H9 (cell line): ENCODE measurements at regions not wholly inside any gene's neighbourhood (a gene's known extent, or its start where the extent isn't known, plus 50 kb on each side); places are given as distances from the start of the nearest gene placed in this dataset.

Experiments used
- DNase-seq: peaks from one replicate; pipeline ENCODE4 v3.0.0-alpha.2; 2017
- H2AFZ ChIP-seq: one replicate; pipeline ENCODE4 v1.6.1; 2013; ENCODE audit warnings: mild to moderate bottlenecking, low read length, control low read depth, moderate library complexity
- H2AK5ac ChIP-seq: 2 replicates; pipeline ENCODE4 v1.6.1; 2013; ENCODE audit warnings: low read length, control low read depth, mixed read lengths; ENCODE audit not compliant: insufficient read length
- H2BK120ac ChIP-seq: one replicate; pipeline ENCODE4 v1.6.1; 2013; ENCODE audit warnings: low read depth, mild to moderate bottlenecking, low read length, control low read depth, inconsistent platforms; ENCODE audit not compliant: poor library complexity, severe bottlenecking
- H2BK12ac ChIP-seq: 2 replicates; pipeline ENCODE4 v1.6.1; 2013; ENCODE audit warnings: low read length, control low read depth, mixed read lengths, low read depth; ENCODE audit not compliant: insufficient read length
- H2BK15ac ChIP-seq: 2 replicates; pipeline ENCODE4 v1.6.1; 2013; ENCODE audit warnings: low read depth, low read length, control low read depth
- H2BK20ac ChIP-seq: one replicate; pipeline ENCODE4 v1.6.1; 2013; ENCODE audit warnings: low read depth, mild to moderate bottlenecking, low read length, control low read depth, inconsistent platforms; ENCODE audit not compliant: poor library complexity, severe bottlenecking
- H2BK5ac ChIP-seq: 2 replicates; pipeline ENCODE4 v1.6.1; 2013; ENCODE audit warnings: low read length, control low read depth, mixed read lengths; ENCODE audit not compliant: insufficient read length
- H3K14ac ChIP-seq: 2 replicates; pipeline ENCODE4 v1.6.1; 2013; ENCODE audit warnings: low read length, control low read depth; ENCODE audit not compliant: insufficient read depth
- H3K18ac ChIP-seq: 2 replicates; pipeline ENCODE4 v1.6.1; 2013; ENCODE audit warnings: low read depth, mild to moderate bottlenecking, mixed read lengths, low read length, control low read depth; ENCODE audit not compliant: insufficient read length
- H3K23ac ChIP-seq: 2 replicates; pipeline ENCODE4 v1.6.1; 2013; ENCODE audit warnings: low read length, control low read depth, mixed read lengths, low read depth; ENCODE audit not compliant: insufficient read length
- H3K23me2 ChIP-seq: 2 replicates; pipeline ENCODE4 v1.6.1; 2013; ENCODE audit warnings: low read depth, mild to moderate bottlenecking, mixed read lengths, low read length, control low read depth; ENCODE audit not compliant: insufficient read length, poor library complexity, severe bottlenecking
- H3K27ac ChIP-seq: 2 replicates; pipeline ENCODE4 v1.5.1; 2013; ENCODE audit warnings: low read length, control low read depth, mixed read lengths, low read depth; ENCODE audit not compliant: insufficient read length
- H3K27me3 ChIP-seq: 2 replicates; pipeline ENCODE4 v1.6.1; 2013; ENCODE audit warnings: low read length, control low read depth, inconsistent platforms; ENCODE audit not compliant: insufficient read depth
- H3K4ac ChIP-seq: 2 replicates; pipeline ENCODE4 v1.6.1; 2013; ENCODE audit warnings: low read depth, mild to moderate bottlenecking, control low read depth, inconsistent platforms, low read length, moderate library complexity
- H3K4me1 ChIP-seq: 2 replicates; pipeline ENCODE4 v1.6.1; 2013; ENCODE audit warnings: low read length, control low read depth, inconsistent platforms; ENCODE audit not compliant: insufficient read depth
- H3K4me2 ChIP-seq: 2 replicates; pipeline ENCODE4 v1.6.1; 2013; ENCODE audit warnings: low read length, control low read depth, mixed read lengths; ENCODE audit not compliant: insufficient read length, insufficient read depth
- H3K56ac ChIP-seq: 2 replicates; pipeline ENCODE4 v1.6.1; 2013; ENCODE audit warnings: low read depth, mild to moderate bottlenecking, mixed read lengths, low read length, control low read depth; ENCODE audit not compliant: insufficient read length
- H3K79me1 ChIP-seq: 2 replicates; pipeline ENCODE4 v1.6.1; 2013; ENCODE audit warnings: low read depth, mild to moderate bottlenecking, moderate library complexity, low read length, control low read depth, inconsistent platforms; ENCODE audit not compliant: insufficient read depth, poor library complexity, severe bottlenecking
- H3K79me2 ChIP-seq: 2 replicates; pipeline ENCODE4 v1.6.1; 2013; ENCODE audit warnings: low read length, control low read depth, inconsistent platforms; ENCODE audit not compliant: insufficient read depth
- H3K9ac ChIP-seq: 2 replicates; pipeline ENCODE4 v1.6.1; 2013; ENCODE audit warnings: low read length, control low read depth, mixed read lengths; ENCODE audit not compliant: insufficient read length; ENCODE audit errors: extremely low read depth
- H3K9me3 ChIP-seq: one replicate; pipeline ENCODE4 v1.6.1; 2013; ENCODE audit warnings: low read depth, low read length, inconsistent platforms; ENCODE audit not compliant: control insufficient read depth
- H3T11ph ChIP-seq: one replicate; pipeline ENCODE4 v1.6.1; 2013; ENCODE audit warnings: mild to moderate bottlenecking, low read length, control low read depth, inconsistent platforms
- H4K20me1 ChIP-seq: one replicate; pipeline ENCODE4 v1.6.1; 2013; ENCODE audit not compliant: control insufficient read depth, insufficient read length, insufficient read depth
- H4K5ac ChIP-seq: 2 replicates; pipeline ENCODE4 v1.6.1; 2013; ENCODE audit warnings: low read depth, mild to moderate bottlenecking, mixed read lengths, low read length, control low read depth; ENCODE audit not compliant: insufficient read length
- H4K8ac ChIP-seq: replicated peaks from 2 replicates; pipeline ENCODE4 v1.6.1; 2013; ENCODE audit warnings: low read length, control low read depth, mixed read lengths, low read depth; ENCODE audit not compliant: insufficient read length
- H4K91ac ChIP-seq: 2 replicates; pipeline ENCODE4 v1.6.1; 2013; ENCODE audit warnings: low read depth, mild to moderate bottlenecking, moderate library complexity, mixed read lengths, low read length, control low read depth; ENCODE audit not compliant: insufficient read length
- H3K27ac Mint-ChIP-seq, 3 experiments: 2 replicates in 2 of 3; 3 replicates in 1 of 3; pipeline ENCODE4 v1.8.0; 2020 to 2021; ENCODE audit warnings: mixed read lengths in 3 of 3, mild to moderate bottlenecking in 1 of 3, moderate library complexity in 1 of 3
- H3K27me3 Mint-ChIP-seq: 2 replicates; pipeline ENCODE4 v1.8.0; 2021; ENCODE audit warnings: low read depth, mild to moderate bottlenecking, moderate library complexity, mixed read lengths
- H3K36me3 Mint-ChIP-seq, 3 experiments: 2 replicates in 2 of 3; 3 replicates in 1 of 3; pipeline ENCODE4 v1.8.0; 2020 to 2021; ENCODE audit warnings: low read depth in 3 of 3, mixed read lengths in 3 of 3; ENCODE audit not compliant: insufficient read depth in 1 of 3
- H3K4me1 Mint-ChIP-seq, 2 experiments: 2 replicates each; pipeline ENCODE4 v1.8.0; 2020; ENCODE audit warnings: mixed read lengths in 2 of 2
- H3K4me3 Mint-ChIP-seq, 2 experiments: 2 replicates in 1 of 2; 3 replicates in 1 of 2; pipeline ENCODE4 v1.8.0; 2020 to 2021; ENCODE audit warnings: mild to moderate bottlenecking in 2 of 2, mixed read lengths in 2 of 2, moderate library complexity in 1 of 2
- H3K9me3 Mint-ChIP-seq, 2 experiments: 2 replicates in 1 of 2; 3 replicates in 1 of 2; pipeline ENCODE4 v1.8.0; 2020; ENCODE audit warnings: mild to moderate bottlenecking in 2 of 2, mixed read lengths in 2 of 2, moderate library complexity in 1 of 2
- CTCF ChIP-seq: fragments of 200-600 bp; sonication (generic); conservative IDR thresholded peaks from 3 replicates; pipeline ENCODE4 v1.8.0; 2021; ENCODE audit warnings: antibody characterized with exemption, mild to moderate bottlenecking
- WGBS: extraction: QIAGEN DNeasy Blood & Tissue Kit; methylation state at CpG from one replicate; pipeline ENCODE4 v1.1.7; 2013; ENCODE audit warnings: missing lambda C conversion rate, low lambda C conversion rate, mixed read lengths; ENCODE audit not compliant: insufficient read length; ENCODE audit errors: extremely low coverage; 5-methylcytosine and 5-hydroxymethylcytosine counted together

- no peak overlapping the region for H3K27ac ChIP-seq
- H4K5ac ChIP-seq = no peak overlapping the region
- no peak overlapping the region for H2BK20ac ChIP-seq
- no CpG with 5 or more reads among the region's 1 CpG for WGBS
- Mint-ChIP-seq H3K27me3 (no peaks in the 10 kb centered on the region), H3K27ac (no peak overlapping the region), H3K4me3 (no peak overlapping the region), H3K9me3 (peaks cover 8 to 9% of the 10 kb centered on the region in 2 experiments; a peak in 4 of 5 replicates), H3K36me3 (peaks cover 5 to 11% (median 9%) of the 10 kb centered on the region in 3 experiments; a peak in 6 of 7 replicates), H3K4me1 (peaks cover 0 to 4% of the 10 kb centered on the region in 2 experiments; a peak in 1 of 4 replicates)
- no peak overlapping the region for H4K8ac ChIP-seq
- no peaks in the 10 kb centered on the region for H3K23me2 ChIP-seq
- H3K9me3 ChIP-seq = no peaks in the 10 kb centered on the region
- H3K14ac ChIP-seq = no peak overlapping the region
- H3K4me2 ChIP-seq = no peak overlapping the region
- H2BK12ac ChIP-seq = no peak overlapping the region
- H3K4me1 ChIP-seq = no peaks in the 10 kb centered on the region
- no peaks in the 10 kb centered on the region for H3K79me1 ChIP-seq
- H3K4ac ChIP-seq = no peak overlapping the region
- no peak overlapping the region for H2BK120ac ChIP-seq
- H2BK5ac ChIP-seq = no peak overlapping the region
- TF ChIP-seq CTCF = no peak
- no peak overlapping the region for H2BK15ac ChIP-seq
- no peak for DNase-seq
- no peak overlapping the region for H3K56ac ChIP-seq
- no peaks in the 10 kb centered on the region for H3K27me3 ChIP-seq
- no peak overlapping the region for H4K91ac ChIP-seq
- no peak overlapping the region for H2AK5ac ChIP-seq
- no peak overlapping the region for H3K23ac ChIP-seq
- no peak overlapping the region for H3T11ph ChIP-seq
- H4K20me1 ChIP-seq = no peaks in the 10 kb centered on the region
- no peak overlapping the region for H3K9ac ChIP-seq
- no peaks in the 10 kb centered on the region for H3K79me2 ChIP-seq
- no peak overlapping the region for H3K18ac ChIP-seq
- no peak overlapping the region for H2AFZ ChIP-seq
Observed at GRCh38 chr6:115071962-115072361, 729.1 kb upstream of the HS3ST5 start.
